ENCODE measurements at regions not wholly inside any gene's neighbourhood (a gene's known extent, or its start where the extent isn't known, plus 50 kb on each side); places are given as distances from the start of the nearest gene placed in this dataset.

- Histone ChIP-seq H3K36me3 (ENCODE audit: control insufficient read depth in 5 of 5, insufficient read depth in 5 of 5, low read length in 5 of 5) (peaks cover 0 to 7% (median 3%) of the 10 kb centered on the region in 5 donors), H3K4me1 (ENCODE audit: control insufficient read depth in 5 of 5, insufficient read depth in 5 of 5, low read length in 5 of 5) (peaks cover 2 to 35% (median 24%) of the 10 kb centered on the region in 5 donors), H3K9ac (ENCODE audit: low read length in 5 of 5) (no peak overlapping the region)
Observed at GRCh38 chr7:130909881-130910672, 176.1 kb upstream of the KLF14 start.

GRCh38 chr7:130910949-130911944 lies 177.2 kb upstream of the KLF14 start:
- Histone ChIP-seq H3K4me1 (ENCODE audit: control insufficient read depth in 5 of 5, insufficient read depth in 5 of 5, low read length in 5 of 5) (peaks cover 2 to 46% (median 35%) of the 10 kb centered on the region in 5 donors), H3K9me3 (ENCODE audit: control insufficient read depth in 5 of 5, low read length in 5 of 5) (no peaks in the 10 kb centered on the region), H3K9ac (ENCODE audit: low read length in 5 of 5) (peak overlapping the region in 3 of 5 donors; percentile 52 to 92 (median 65)), H3K27ac (ENCODE audit: low read depth, low read length) (peak overlapping the region; percentile 89), H3K36me3 (ENCODE audit: control insufficient read depth in 5 of 5, insufficient read depth in 5 of 5, low read length in 5 of 5) (peaks cover 0 to 4% (median 0%) of the 10 kb centered on the region in 5 donors), H3K27me3 (ENCODE audit: control insufficient read depth in 5 of 5, insufficient read depth in 4 of 5, low read length in 5 of 5) (no peaks in the 10 kb centered on the region), H3K4me3 (ENCODE audit: low read depth in 1 of 5, low read length in 5 of 5) (peak overlapping the region; percentile 18 to 65 (median 64))

More at GRCh38 chr7:130909881-130910672, 176.1 kb upstream of the KLF14 start:
- peak overlapping the region; percentile 89 for H3K27ac ChIP-seq (ENCODE audit: low read depth, low read length)
- H3K4me3 ChIP-seq (ENCODE audit: low read depth in 1 of 5, low read length in 5 of 5), result peak overlapping the region in 2 of 5 donors; percentile 18 to 64
- no peaks in the 10 kb centered on the region for H3K27me3 ChIP-seq (ENCODE audit: control insufficient read depth in 5 of 5, insufficient read depth in 4 of 5, low read length in 5 of 5)
- H3K9me3 ChIP-seq (ENCODE audit: control insufficient read depth in 5 of 5, low read length in 5 of 5), result no peaks in the 10 kb centered on the region

GRCh38 chr7:130912082-130912861 lies 178.3 kb upstream of the KLF14 start:
- H3K27me3 ChIP-seq (ENCODE audit: control insufficient read depth in 5 of 5, insufficient read depth in 4 of 5, low read length in 5 of 5), result no peaks in the 10 kb centered on the region
- H3K9me3 ChIP-seq (ENCODE audit: control insufficient read depth in 5 of 5, low read length in 5 of 5), result no peaks in the 10 kb centered on the region
- peaks cover 0 to 4% (median 0%) of the 10 kb centered on the region in 5 donors for H3K36me3 ChIP-seq (ENCODE audit: control insufficient read depth in 5 of 5, insufficient read depth in 5 of 5, low read length in 5 of 5)
- H3K9ac ChIP-seq (ENCODE audit: low read length in 5 of 5), result peak overlapping the region; percentile 28 to 92 (median 76)
- peaks cover 2 to 55% (median 35%) of the 10 kb centered on the region in 5 donors for H3K4me1 ChIP-seq (ENCODE audit: control insufficient read depth in 5 of 5, insufficient read depth in 5 of 5, low read length in 5 of 5)
- H3K4me3 ChIP-seq (ENCODE audit: low read depth in 1 of 5, low read length in 5 of 5), result peak overlapping the region; percentile 60 to 75 (median 64)
- H3K27ac ChIP-seq (ENCODE audit: low read depth, low read length), result peak overlapping the region; percentile 89

GRCh38 chr7:130912862-130913638 lies 179.0 kb upstream of the KLF14 start:
- Histone ChIP-seq H3K27ac (ENCODE audit: low read depth, low read length) (peak overlapping the region; percentile 89), H3K4me1 (ENCODE audit: control insufficient read depth in 5 of 5, insufficient read depth in 5 of 5, low read length in 5 of 5) (peaks cover 2 to 57% (median 38%) of the 10 kb centered on the region in 5 donors), H3K9me3 (ENCODE audit: control insufficient read depth in 5 of 5, low read length in 5 of 5) (no peaks in the 10 kb centered on the region), H3K9ac (ENCODE audit: low read length in 5 of 5) (peak overlapping the region in 4 of 5 donors; percentile 65 to 92 (median 78)), H3K36me3 (ENCODE audit: control insufficient read depth in 5 of 5, insufficient read depth in 5 of 5, low read length in 5 of 5) (peaks cover 0 to 4% (median 0%) of the 10 kb centered on the region in 5 donors), H3K4me3 (ENCODE audit: low read depth in 1 of 5, low read length in 5 of 5) (peak overlapping the region; percentile 60 to 75 (median 64)), H3K27me3 (ENCODE audit: control insufficient read depth in 5 of 5, insufficient read depth in 4 of 5, low read length in 5 of 5) (no peaks in the 10 kb centered on the region)

GRCh38 chr7:130913639-130914553 lies 179.9 kb upstream of the KLF14 start:
- H3K9me3 ChIP-seq (ENCODE audit: control insufficient read depth in 5 of 5, low read length in 5 of 5), result no peaks in the 10 kb centered on the region
- peak overlapping the region; percentile 60 to 75 (median 64) for H3K4me3 ChIP-seq (ENCODE audit: low read depth in 1 of 5, low read length in 5 of 5)

GRCh38 chr7:130914554-130915294 lies 180.7 kb upstream of the KLF14 start:
- H3K27me3 ChIP-seq (ENCODE audit: control insufficient read depth in 5 of 5, insufficient read depth in 4 of 5, low read length in 5 of 5), result no peaks in the 10 kb centered on the region
- peak overlapping the region in 3 of 5 donors; percentile 35 to 65 (median 50) for H3K9ac ChIP-seq (ENCODE audit: low read length in 5 of 5)
- peak overlapping the region; percentile 89 for H3K27ac ChIP-seq (ENCODE audit: low read depth, low read length)
- H3K4me3 ChIP-seq (ENCODE audit: low read depth in 1 of 5, low read length in 5 of 5), result no peak overlapping the region
- peaks cover 0 to 6% (median 0%) of the 10 kb centered on the region in 5 donors for H3K36me3 ChIP-seq (ENCODE audit: control insufficient read depth in 5 of 5, insufficient read depth in 5 of 5, low read length in 5 of 5)
- peaks cover 2 to 52% (median 38%) of the 10 kb centered on the region in 5 donors for H3K4me1 ChIP-seq (ENCODE audit: control insufficient read depth in 5 of 5, insufficient read depth in 5 of 5, low read length in 5 of 5)
- H3K9me3 ChIP-seq (ENCODE audit: control insufficient read depth in 5 of 5, low read length in 5 of 5), result no peaks in the 10 kb centered on the region

More at GRCh38 chr7:130913639-130914553, 179.9 kb upstream of the KLF14 start:
- Histone ChIP-seq H3K4me1 (ENCODE audit: control insufficient read depth in 5 of 5, insufficient read depth in 5 of 5, low read length in 5 of 5) (peaks cover 2 to 59% (median 38%) of the 10 kb centered on the region in 5 donors), H3K27ac (ENCODE audit: low read depth, low read length) (peak overlapping the region; percentile 89), H3K27me3 (ENCODE audit: control insufficient read depth in 5 of 5, insufficient read depth in 4 of 5, low read length in 5 of 5) (no peaks in the 10 kb centered on the region), H3K36me3 (ENCODE audit: control insufficient read depth in 5 of 5, insufficient read depth in 5 of 5, low read length in 5 of 5) (peaks cover 0 to 4% (median 0%) of the 10 kb centered on the region in 5 donors), H3K9ac (ENCODE audit: low read length in 5 of 5) (peak overlapping the region in 4 of 5 donors; percentile 57 to 92 (median 73))

- no peak overlapping the region for H3K4me3 ChIP-seq (ENCODE audit: low read depth in 1 of 5, low read length in 5 of 5)
- no peaks in the 10 kb centered on the region for H3K27me3 ChIP-seq (ENCODE audit: control insufficient read depth in 5 of 5, insufficient read depth in 4 of 5, low read length in 5 of 5)
- no peak overlapping the region for H3K9ac ChIP-seq (ENCODE audit: low read length in 5 of 5)
- no peak overlapping the region for H3K27ac ChIP-seq (ENCODE audit: low read depth, low read length)
- no peaks in the 10 kb centered on the region for H3K9me3 ChIP-seq (ENCODE audit: control insufficient read depth in 5 of 5, low read length in 5 of 5)
- peaks cover 0 to 11% (median 4%) of the 10 kb centered on the region in 5 donors for H3K36me3 ChIP-seq (ENCODE audit: control insufficient read depth in 5 of 5, insufficient read depth in 5 of 5, low read length in 5 of 5)
- H3K4me1 ChIP-seq (ENCODE audit: control insufficient read depth in 5 of 5, insufficient read depth in 5 of 5, low read length in 5 of 5), result peaks cover 0 to 51% (median 30%) of the 10 kb centered on the region in 5 donors
Observed at GRCh38 chr7:130917669-130918128, 183.7 kb upstream of the KLF14 start.
